LNCAP (cell line): ENCODE measurements at regions not wholly inside any gene's neighbourhood (a gene's known extent, or its start where the extent isn't known, plus 50 kb on each side); places are given as distances from the start of the nearest gene placed in this dataset.

Experiments
- CTCF ChIP-seq: fragments of 450-650 bp; IDR thresholded peaks from 2 replicates; pipeline ENCODE4 v1.5.1; 2017; ENCODE audit warnings: mild to moderate bottlenecking

DNA sequence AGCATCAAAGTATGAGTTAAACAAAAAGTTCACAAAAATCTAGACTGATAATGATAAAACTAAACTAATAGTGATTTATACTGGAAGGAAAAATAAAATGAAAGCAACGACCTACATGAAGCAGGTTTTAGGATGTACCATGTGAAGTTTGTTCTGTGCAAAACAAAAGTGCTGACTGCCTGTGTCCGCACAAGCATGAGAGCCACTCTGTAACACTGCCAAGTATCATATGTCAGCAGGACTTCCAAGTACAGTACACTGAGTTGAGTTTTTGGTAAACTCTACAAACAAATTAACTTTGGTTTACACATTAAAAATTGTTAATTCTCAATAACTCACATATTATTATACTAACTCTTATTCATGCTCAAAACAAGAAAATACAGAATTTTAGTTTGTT lies 459.0 kb downstream of the PDGFC start:
- TF ChIP-seq CTCF = no peak

GRCh38 chr4:156505341-156505955 lies 466.2 kb downstream of the PDGFC start:
- TF ChIP-seq CTCF = no peak

DNA sequence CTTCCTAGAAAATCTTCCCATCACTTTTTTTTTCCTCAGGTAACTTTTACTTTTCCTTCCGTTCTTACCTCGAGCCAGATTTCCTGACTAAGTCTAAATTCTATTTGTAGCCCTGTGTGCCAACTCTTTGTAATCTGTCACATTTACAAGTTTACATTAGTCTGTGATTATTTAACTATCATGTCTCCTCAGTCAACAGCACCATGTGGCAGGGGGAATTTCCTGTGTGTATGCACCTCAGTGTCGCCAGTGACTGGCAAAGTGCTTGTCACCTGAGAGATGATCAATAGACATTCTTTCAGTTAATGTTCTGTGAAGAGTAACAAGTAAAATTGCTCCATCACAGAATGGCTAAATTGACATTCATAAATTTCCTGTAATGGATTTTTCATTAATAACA lies 468.5 kb downstream of the PDGFC start:
- TF ChIP-seq CTCF = no peak

DNA sequence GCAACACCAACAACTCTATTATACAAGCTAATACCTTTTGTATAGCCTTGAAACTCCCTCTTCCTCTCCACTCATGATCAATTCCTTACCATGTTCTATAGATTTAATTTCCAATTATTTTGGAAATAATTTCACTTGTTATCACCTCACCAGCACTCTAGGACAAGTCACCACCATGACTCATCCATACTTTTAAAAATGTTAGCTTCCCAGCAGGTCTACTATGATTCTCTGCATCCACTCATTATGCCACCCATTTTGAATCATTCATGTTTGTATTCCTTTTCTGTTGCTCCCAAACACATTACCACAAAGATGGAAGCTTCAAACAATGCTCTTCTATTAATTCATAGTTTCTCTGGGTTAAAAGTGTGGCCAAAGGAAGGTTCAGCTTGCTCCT lies 469.6 kb downstream of the PDGFC start:
- no peak for TF ChIP-seq CTCF

- no peak for TF ChIP-seq CTCF
These were observed 471.9 kb downstream of the PDGFC start for GRCh38 chr4:156499684-156500083.

DNA sequence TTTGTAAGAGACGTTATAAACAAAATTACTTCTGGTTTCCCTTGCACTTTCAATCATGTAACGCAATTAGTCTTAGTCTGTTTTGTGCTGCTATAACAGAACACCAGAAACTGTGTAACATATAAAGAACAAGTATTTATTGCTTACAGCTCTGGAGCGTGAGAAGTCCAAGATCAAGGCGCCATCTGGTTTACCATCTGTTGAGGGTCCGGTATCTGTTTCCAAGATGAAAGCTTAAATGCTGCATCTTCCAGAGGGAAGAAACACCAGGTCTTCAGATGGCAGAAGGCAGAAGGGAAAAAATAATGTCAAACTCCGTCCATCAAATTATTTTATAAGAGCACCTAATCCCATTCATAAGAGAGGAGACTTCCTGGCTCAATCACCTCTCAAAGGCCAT lies 474.1 kb downstream of the PDGFC start:
- no peak for TF ChIP-seq CTCF

GRCh38 chr4:156496797-156497196 lies 474.8 kb downstream of the PDGFC start:
- TF ChIP-seq CTCF = no peak

GRCh38 chr4:156495836-156496235 lies 475.8 kb downstream of the PDGFC start:
- TF ChIP-seq CTCF = no peak
